ENCODE measurements at regions not wholly inside any gene's neighbourhood (a gene's known extent, or its start where the extent isn't known, plus 50 kb on each side); places are given as distances from the start of the nearest gene placed in this dataset.

DNA sequence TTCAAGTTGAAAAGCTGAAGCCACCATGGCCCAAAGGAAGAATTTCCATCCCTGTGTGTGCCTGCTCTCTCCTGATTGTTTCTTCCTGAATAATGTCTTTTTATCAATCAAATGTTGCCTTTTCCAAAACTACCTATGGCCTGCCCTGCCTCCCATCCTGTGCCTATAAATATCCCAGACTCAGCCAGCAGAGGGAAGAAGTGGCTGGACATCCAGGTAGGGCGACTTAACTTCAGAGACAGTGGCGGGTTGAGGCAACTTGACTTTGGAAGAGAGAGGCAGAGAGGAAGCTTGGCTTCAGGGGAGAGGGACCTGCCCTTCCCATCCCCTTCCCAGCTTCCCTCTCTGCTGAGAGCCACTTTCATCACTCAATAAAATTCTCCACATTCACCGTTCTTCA, 133.0 kb downstream of the LCA5 start:
- TF ChIP-seq, protein P1, sequence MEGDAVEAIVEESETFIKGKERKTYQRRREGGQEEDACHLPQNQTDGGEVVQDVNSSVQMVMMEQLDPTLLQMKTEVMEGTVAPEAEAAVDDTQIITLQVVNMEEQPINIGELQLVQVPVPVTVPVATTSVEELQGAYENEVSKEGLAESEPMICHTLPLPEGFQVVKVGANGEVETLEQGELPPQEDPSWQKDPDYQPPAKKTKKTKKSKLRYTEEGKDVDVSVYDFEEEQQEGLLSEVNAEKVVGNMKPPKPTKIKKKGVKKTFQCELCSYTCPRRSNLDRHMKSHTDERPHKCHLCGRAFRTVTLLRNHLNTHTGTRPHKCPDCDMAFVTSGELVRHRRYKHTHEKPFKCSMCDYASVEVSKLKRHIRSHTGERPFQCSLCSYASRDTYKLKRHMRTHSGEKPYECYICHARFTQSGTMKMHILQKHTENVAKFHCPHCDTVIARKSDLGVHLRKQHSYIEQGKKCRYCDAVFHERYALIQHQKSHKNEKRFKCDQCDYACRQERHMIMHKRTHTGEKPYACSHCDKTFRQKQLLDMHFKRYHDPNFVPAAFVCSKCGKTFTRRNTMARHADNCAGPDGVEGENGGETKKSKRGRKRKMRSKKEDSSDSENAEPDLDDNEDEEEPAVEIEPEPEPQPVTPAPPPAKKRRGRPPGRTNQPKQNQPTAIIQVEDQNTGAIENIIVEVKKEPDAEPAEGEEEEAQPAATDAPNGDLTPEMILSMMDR (IDR thresholded peaks at IDR 0.05) = no peak
- no peak for TF ChIP-seq POLR2A (IDR thresholded peaks at IDR 0.05)

All from testis (tissue), 2 donors.